HPDE6-E6E7 (cell line): ENCODE measurements at regions not wholly inside any gene's neighbourhood (a gene's known extent, or its start where the extent isn't known, plus 50 kb on each side); places are given as distances from the start of the nearest gene placed in this dataset.
A peak's percentile ranks its signal among the peaks of the same experiment; 100 is the strongest.

Source experiments
- DNase-seq: peaks from one replicate; pipeline ENCODE4 v3.0.0; 2011; ENCODE audit warnings: missing footprints; ENCODE audit errors: extremely low spot score

GRCh38 chr18:42137693-42138375 is 182.8 kb downstream of the PIK3C3 start:
- no peak for DNase-seq

- no peak for DNase-seq
These were observed 186.4 kb downstream of the PIK3C3 start for GRCh38 chr18:42141439-42141838.

DNA sequence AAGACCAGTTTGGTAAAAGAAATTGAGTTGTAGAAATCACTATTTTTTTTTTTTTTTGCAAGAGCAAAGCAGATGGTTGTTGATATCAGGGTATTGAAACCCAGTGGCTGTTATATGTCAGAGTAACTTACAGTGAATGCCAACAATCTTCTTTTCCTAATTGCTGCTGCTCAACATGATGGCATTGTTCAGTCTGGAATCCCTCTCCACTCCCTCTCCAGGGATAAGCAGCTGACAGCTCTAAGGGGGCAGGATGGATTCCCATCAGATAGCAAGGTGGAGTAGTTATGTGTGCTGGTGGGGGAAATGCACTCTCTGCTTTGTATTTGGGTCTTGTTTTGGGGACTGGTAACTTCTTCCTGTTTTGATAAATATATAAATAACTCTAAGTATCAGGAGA is 200.0 kb downstream of the PIK3C3 start:
- DNase-seq = no peak

DNA sequence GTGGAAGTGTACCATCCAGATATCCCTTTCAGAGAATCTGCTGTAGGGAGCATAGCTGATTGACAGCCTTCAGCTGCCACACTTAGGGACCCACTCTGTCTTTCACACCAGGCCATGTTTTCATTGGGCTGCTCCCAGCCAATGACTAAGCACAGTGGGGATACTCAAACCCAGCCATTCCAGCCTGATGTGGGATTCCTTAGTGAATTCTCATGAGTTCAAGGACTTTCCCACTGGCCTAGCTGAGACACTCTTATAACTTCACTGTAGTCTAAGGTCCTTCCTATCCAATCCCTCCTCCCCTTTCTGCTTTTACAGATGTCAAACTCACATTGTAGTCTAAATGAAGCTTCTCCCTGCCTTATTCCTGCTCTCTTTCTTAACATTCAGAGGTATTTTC is 201.2 kb downstream of the PIK3C3 start:
- no peak for DNase-seq

GRCh38 chr18:42157420-42157819 is 202.4 kb downstream of the PIK3C3 start:
- no peak for DNase-seq

- DNase-seq = no peak
These were observed 202.8 kb downstream of the PIK3C3 start for GRCh38 chr18:42157878-42158277.

DNA sequence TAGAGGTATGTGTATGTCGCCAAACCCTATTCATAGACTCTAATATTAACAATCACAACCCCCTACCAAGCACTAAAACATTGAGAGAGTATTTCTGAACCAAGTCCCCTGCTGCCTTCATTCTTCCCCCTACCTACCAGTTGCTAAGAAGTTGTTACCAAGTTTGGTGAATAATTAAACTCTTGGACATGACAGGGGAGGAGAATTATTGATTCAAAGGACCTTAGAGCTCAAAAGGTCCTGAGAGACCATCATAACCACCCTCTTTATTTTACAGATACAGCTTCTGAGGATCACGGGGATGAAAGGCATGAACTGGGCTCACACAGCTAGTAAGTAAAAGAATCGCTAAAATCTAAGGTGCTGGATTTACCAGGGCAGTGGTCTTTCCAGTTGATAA is 204.1 kb downstream of the PIK3C3 start:
- DNase-seq = no peak

- DNase-seq = no peak
These were observed 208.3 kb downstream of the PIK3C3 start for GRCh38 chr18:42163321-42163720.

DNA sequence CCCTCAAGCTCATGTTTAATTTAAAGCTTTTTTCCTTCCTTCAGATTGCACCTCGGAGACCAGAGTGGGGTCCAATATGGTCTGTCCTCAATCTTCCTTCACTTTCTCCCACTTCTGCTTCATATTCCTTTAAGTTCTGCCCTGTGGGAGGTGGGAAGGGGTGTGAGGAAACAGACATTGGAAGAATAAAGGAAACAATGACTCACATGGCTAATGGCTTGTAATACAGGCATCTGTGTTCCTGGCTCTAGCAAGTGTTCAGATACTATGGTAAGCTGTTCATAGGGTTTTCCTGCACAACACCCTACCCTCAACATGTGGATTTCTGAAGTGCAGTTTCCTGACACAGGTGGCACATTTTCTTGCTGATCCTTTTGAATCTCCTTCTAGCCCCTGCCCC is 209.5 kb downstream of the PIK3C3 start:
- DNase-seq = no peak

DNA sequence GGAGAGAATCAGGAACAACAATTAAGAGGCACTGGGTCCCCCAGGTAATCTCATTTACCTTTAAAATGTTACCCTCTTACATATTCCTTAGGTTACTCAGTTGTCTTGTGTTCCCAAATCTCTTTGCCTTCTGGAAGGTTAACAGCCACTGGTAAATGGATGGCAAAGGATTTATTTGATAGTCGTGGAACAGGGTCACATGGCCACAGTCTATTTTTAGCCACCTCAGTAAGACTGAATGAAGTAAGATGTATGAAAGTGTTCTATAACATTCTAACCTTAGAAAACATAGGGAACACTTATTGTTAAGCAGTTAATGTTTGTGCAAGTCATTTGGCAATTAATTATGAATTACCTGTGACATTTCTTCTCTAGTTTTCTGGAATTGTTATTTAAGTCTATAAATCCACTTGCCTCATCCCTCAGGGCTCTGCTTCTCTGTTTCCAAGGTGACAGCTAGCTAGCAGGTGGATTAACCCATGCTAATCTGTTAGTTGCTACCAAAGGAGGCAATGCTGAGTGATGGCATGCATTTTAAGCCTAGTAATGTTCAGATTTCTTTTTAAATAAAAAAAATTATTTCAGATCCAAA is 211.0 kb downstream of the PIK3C3 start:
- DNase-seq = no peak

DNA sequence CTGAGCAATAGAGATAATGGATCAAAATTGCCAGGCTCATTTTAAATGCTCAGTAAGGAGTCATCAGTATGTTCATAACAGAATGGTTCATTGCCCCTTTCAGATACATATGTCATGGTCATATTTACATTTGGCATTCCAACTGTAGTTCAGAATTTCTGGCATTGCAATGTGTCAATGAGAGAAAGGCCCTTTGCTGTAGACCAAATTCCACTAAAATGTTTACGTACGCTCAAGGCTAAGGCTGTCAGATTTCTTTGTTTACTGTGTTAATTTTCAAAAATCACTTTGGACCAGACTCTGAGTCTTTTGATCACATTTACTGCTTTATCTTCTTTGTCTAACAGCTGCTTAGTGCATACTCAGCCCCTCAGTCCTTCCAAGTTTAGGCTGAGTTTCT is 213.5 kb downstream of the PIK3C3 start:
- no peak for DNase-seq

GRCh38 chr18:42168907-42169306 is 213.9 kb downstream of the PIK3C3 start:
- DNase-seq = no peak

GRCh38 chr18:42174909-42175308 is 219.9 kb downstream of the PIK3C3 start:
- DNase-seq = no peak

GRCh38 chr18:42176599-42176998 is 221.6 kb downstream of the PIK3C3 start:
- DNase-seq = no peak

DNA sequence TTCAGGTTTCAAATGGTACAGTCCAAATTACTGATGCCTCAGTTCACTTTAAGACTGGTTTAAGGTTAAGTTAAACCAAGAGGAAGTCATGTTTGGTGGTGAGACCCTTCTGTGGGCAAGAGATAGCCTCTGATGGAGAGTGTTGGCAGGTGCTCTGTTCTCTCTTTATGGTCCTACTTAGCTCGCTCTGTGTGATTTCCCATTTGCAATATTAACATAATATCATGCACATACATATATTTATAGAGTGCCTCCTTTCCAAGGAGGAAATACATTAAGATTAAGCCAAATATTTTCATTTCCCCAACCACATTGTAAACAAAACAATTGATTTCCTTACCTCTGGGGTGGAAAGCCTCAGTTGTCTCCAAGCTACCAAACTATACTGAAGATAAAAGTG is 222.4 kb downstream of the PIK3C3 start:
- no peak for DNase-seq

GRCh38 chr18:42178376-42179080 is 223.5 kb downstream of the PIK3C3 start:
- no peak for DNase-seq

DNA sequence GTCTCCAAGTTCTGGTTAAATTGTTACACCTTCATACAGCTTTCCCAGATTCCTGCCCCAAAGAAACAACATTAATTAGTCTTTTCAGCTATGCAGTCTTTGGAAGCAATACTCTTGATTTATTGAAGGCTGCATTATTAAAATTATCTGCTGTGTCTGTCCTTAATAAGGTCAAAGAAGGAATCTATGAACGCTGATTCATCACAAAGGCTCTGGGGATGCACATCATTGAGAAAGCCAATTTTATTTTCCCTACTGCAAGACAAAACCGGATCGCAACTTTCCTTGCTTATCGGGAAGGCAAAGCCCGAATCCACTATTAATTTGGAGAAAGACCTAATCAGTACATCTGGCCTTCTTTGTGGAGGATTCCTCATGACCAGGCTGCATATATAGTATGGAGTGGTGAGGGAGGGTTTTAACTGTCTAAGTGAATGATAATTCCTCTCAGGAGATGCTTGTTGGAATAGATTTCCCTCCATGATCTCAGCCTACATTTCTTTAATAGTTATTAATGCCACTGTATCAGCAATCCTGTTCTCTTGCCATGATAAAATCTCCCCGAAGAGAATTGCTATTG is 224.6 kb downstream of the PIK3C3 start:
- no peak for DNase-seq

DNA sequence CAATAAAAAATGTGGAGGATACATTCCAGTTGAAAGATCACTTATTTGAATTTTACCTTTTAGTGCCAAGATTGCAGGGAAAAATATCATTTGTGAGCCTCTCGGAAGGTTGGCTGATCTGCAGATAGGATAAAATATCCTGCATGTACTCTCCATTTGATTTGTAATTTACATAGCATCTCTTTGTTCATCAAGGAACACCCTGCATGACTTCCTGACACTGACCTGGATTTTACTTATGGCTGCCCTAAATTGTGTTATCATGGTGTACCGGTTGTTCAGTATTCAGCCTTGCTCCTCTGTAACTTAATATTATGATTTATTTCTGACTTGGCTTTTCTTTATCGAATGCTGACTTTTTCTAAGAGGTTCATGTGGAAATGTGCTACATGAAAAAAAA is 226.4 kb downstream of the PIK3C3 start:
- no peak for DNase-seq

DNA sequence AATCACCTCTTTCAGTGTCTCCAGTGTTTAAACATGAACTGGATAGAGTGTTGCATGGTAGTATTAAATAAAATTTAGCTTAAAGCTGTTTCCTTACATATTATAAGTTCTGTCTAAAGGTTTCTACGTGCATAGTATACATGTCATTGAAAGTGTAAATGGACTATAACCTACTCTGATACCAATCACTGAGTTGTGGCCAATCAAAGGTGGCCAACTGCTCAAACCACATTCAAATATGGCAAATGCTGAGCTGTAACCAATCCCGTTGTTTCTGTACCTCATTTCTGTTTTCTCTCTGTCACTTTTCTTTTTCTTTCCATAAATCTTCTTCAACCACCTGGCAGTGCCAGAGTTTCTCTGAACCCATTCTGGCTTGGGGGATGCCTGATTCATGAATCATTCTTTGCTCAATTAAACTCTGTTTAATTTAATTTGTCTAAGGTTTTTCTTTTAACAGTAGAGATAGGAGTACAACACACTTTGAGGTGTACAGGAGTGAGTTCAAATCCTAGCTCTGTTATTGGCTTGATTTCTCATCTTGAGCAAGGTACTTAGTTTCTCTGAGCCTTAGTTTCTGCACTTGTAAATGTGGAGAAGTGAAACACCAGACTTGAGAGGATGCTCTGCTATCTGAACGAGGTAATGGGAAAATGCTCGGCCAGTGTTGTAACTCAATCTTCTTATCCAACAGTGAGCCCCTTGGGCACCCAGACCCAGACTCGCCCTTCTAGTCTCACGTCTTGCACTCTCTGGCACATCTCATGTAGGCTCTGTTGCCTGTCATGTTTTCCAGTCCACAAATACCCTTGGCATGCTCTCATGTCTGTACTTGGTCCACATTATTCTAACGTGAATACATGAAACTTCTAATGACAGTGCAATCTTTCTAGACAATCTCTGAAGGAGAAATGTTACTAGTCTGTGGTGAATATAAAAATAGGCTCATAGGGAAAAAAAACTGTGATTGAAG is 228.0 kb downstream of the PIK3C3 start:
- DNase-seq = no peak

- DNase-seq = peak; percentile 27
These were observed 228.7 kb downstream of the PIK3C3 start for GRCh38 chr18:42183746-42184145.

DNA sequence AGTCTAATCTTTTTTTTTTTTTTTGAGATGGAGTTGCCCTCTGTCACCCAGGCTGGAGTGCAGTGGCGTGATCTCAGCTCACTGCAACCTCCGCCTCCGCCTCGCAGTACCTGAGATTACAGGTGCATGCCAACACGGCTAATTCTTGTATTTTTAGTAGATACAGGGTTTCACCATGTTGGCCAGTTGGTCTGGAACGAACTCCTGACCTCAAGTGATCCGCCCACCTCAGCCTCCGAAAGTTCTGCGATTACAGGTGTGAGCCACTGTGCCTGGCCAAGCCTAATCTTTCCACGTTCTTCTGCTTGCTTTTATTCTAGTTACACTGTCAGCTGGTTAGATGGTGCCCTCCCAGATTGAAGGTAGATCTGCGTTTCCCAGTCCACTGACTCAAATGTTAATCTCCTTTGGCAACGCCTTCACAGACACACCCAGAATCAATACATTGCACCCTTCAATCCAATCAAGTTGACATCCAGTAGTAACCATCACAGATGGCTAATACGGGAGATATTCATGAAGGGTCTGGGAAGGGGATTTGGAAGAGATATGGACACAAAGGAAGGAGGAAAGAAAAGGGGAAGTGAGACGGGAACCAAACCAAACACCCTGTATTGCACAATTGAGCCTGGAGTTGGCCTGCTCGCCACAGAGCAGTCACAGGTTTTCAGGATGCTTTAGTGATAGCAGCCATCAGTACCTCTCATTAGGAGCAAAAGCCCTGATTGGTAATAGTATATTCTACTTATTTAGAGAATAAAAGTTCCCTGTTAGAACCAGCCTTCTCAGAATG is 229.8 kb downstream of the PIK3C3 start:
- no peak for DNase-seq
